ENCODE measurements at regions not wholly inside any gene's neighbourhood (a gene's known extent, or its start where the extent isn't known, plus 50 kb on each side); places are given as distances from the start of the nearest gene placed in this dataset.

GRCh38 chr12:4056910-4057845 lies 184.0 kb upstream of the PARP11 start:
- TF ChIP-seq POLR2A (IDR thresholded peaks at IDR 0.05): no peak
- TF ChIP-seq POLR2AphosphoS5 (IDR thresholded peaks at IDR 0.05; ENCODE audit: insufficient read depth in 1 of 2, low read depth in 1 of 2): no peak
- no peak for TF ChIP-seq CTCF (IDR thresholded peaks at IDR 0.05)
